GM18907 (cell line): ENCODE measurements at regions not wholly inside any gene's neighbourhood (a gene's known extent, or its start where the extent isn't known, plus 50 kb on each side); places are given as distances from the start of the nearest gene placed in this dataset.
"Not testable (repeated sequence)": the region's sequence is repeated elsewhere in the genome, so short reads cannot be mapped to it uniquely, and the experiment has no call there.

Source experiments
- ATAC-seq: cut with Tn5 transposase; IDR thresholded peaks from one replicate; pipeline ENCODE4 v1.9.1; 2021; ENCODE audit warnings: mild to moderate bottlenecking, moderate library complexity; ENCODE audit not compliant: unreplicated experiment

- no peak for ATAC-seq
Observed at GRCh38 chr18:39244242-39244641, 1678.6 kb upstream of the CELF4 start.

- no peak for ATAC-seq
Observed at GRCh38 chr18:39241534-39241933, 1675.9 kb upstream of the CELF4 start.

GRCh38 chr18:39238981-39239660 is 1673.5 kb upstream of the CELF4 start:
- ATAC-seq, result no peak

- ATAC-seq, result no peak
Observed at GRCh38 chr18:39235118-39235719, 1669.6 kb upstream of the CELF4 start.

- no peak for ATAC-seq
Observed at GRCh38 chr18:39232937-39233336, 1667.3 kb upstream of the CELF4 start.

- no peak for ATAC-seq
Observed at GRCh38 chr18:39232490-39232889, 1666.9 kb upstream of the CELF4 start.

- ATAC-seq, result no peak
Observed at GRCh38 chr18:39230086-39230803, 1664.6 kb upstream of the CELF4 start.

GRCh38 chr18:39227769-39228168 is 1662.2 kb upstream of the CELF4 start:
- ATAC-seq, result not testable (repeated sequence)

- no peak for ATAC-seq
Observed at GRCh38 chr18:39225373-39225772, 1659.8 kb upstream of the CELF4 start.

GRCh38 chr18:39223283-39223682 is 1657.7 kb upstream of the CELF4 start:
- no peak for ATAC-seq

- no peak for ATAC-seq
Observed at GRCh38 chr18:39215920-39216319, 1650.3 kb upstream of the CELF4 start.

GRCh38 chr18:39211461-39211860 is 1645.9 kb upstream of the CELF4 start:
- no peak for ATAC-seq

- no peak for ATAC-seq
Observed at GRCh38 chr18:39209173-39209572, 1643.6 kb upstream of the CELF4 start.

GRCh38 chr18:39208729-39209128 is 1643.1 kb upstream of the CELF4 start:
- ATAC-seq, result no peak

GRCh38 chr18:39208190-39208589 is 1642.6 kb upstream of the CELF4 start:
- ATAC-seq, result no peak

- ATAC-seq, result not testable (repeated sequence)
Observed at GRCh38 chr18:39206398-39207103, 1641.0 kb upstream of the CELF4 start.

GRCh38 chr18:39205565-39206195 is 1640.1 kb upstream of the CELF4 start:
- ATAC-seq, result no peak

GRCh38 chr18:39200153-39200552 is 1634.6 kb upstream of the CELF4 start:
- no peak for ATAC-seq

- ATAC-seq, result no peak
Observed at GRCh38 chr18:39199231-39199855, 1633.7 kb upstream of the CELF4 start.

GRCh38 chr18:39198376-39198775 is 1632.8 kb upstream of the CELF4 start:
- no peak for ATAC-seq

GRCh38 chr18:39191931-39192330 is 1626.3 kb upstream of the CELF4 start:
- ATAC-seq, result no peak
